Fibroblast of lung (primary cell): ENCODE measurements at regions not wholly inside any gene's neighbourhood (a gene's known extent, or its start where the extent isn't known, plus 50 kb on each side); places are given as distances from the start of the nearest gene placed in this dataset.

Experiments
- DNase-seq, 2 donors: peaks; one replicate each; pipeline versions ENCODE4 v3.0.0 to v3.0.0-alpha.2; 2010; ENCODE audit warnings: low read depth in 2 of 2
- H2AFZ ChIP-seq: 2 replicates; pipeline ENCODE4 v1.5.1; 2012; ENCODE audit warnings: low read length, control low read depth, inconsistent platforms
- H3K27ac ChIP-seq: 2 replicates; pipeline ENCODE4 v1.5.1; 2011; ENCODE audit warnings: low read length, control low read depth; ENCODE audit not compliant: insufficient read depth
- H3K27me3 ChIP-seq: 2 replicates; pipeline ENCODE4 v1.5.1; 2011; ENCODE audit warnings: mild to moderate bottlenecking, low read length; ENCODE audit not compliant: control insufficient read depth, insufficient read depth
- H3K36me3 ChIP-seq: 2 replicates; pipeline ENCODE4 v1.5.1; 2011; ENCODE audit warnings: low read length; ENCODE audit not compliant: control insufficient read depth, insufficient read depth
- H3K4me1 ChIP-seq: 2 replicates; pipeline ENCODE4 v1.5.1; 2011; ENCODE audit warnings: low read length; ENCODE audit not compliant: control insufficient read depth, insufficient read depth; ENCODE audit errors: extremely low read depth
- H3K4me2 ChIP-seq: 2 replicates; pipeline ENCODE4 v1.5.1; 2011; ENCODE audit warnings: low read length, control low read depth; ENCODE audit not compliant: insufficient read depth; ENCODE audit errors: extremely low read depth
- H3K4me3 ChIP-seq, 4 experiments: fragments of 200-600 bp in 1 of 4; sonication (generic) in 1 of 4; replicated peaks in 1 of 4; 2 replicates each; pipeline ENCODE4 v1.5.1; 2011 to 2016; ENCODE audit warnings: low read length in 4 of 4, low read depth in 3 of 4, mild to moderate bottlenecking in 3 of 4, control low read depth in 2 of 4, inconsistent platforms in 1 of 4, mixed read lengths in 1 of 4; ENCODE audit not compliant: insufficient read depth in 1 of 4; ENCODE audit errors: control extremely low read depth in 1 of 4
- H3K79me2 ChIP-seq: 2 replicates; pipeline ENCODE4 v1.5.1; 2012; ENCODE audit warnings: mild to moderate bottlenecking, low read length, inconsistent platforms; ENCODE audit not compliant: control insufficient read depth, insufficient read depth
- H3K9ac ChIP-seq: 2 replicates; pipeline ENCODE4 v1.5.1; 2011; ENCODE audit warnings: mild to moderate bottlenecking, low read length, control low read depth; ENCODE audit not compliant: insufficient read depth
- H3K9me3 ChIP-seq: 2 replicates; pipeline ENCODE4 v1.5.1; 2012; ENCODE audit warnings: low read depth, low read length; ENCODE audit not compliant: control insufficient read depth, insufficient read depth
- H4K20me1 ChIP-seq: 2 replicates; pipeline ENCODE4 v1.5.1; 2011; ENCODE audit warnings: low read length; ENCODE audit not compliant: control insufficient read depth, insufficient read depth; ENCODE audit errors: extremely low read depth
- CTCF ChIP-seq, 2 donors: IDR thresholded peaks in 1 of 2; conservative IDR thresholded peaks in 1 of 2; 1 replicate in 1 of 2; 2 replicates in 1 of 2; pipeline ENCODE4 v1.5.1; 2011 to 2012; ENCODE audit warnings: low read length in 2 of 2, control low read depth in 1 of 2, inconsistent platforms in 1 of 2, low read depth in 1 of 2, mild to moderate bottlenecking in 1 of 2
- EZH2 ChIP-seq: IDR thresholded peaks from 2 replicates; pipeline ENCODE4 v1.5.1; 2012; ENCODE audit warnings: low read length, control low read depth, mild to moderate bottlenecking; ENCODE audit errors: missing control alignments

GRCh38 chr6:45743028-45743615 lies 272.5 kb downstream of the CLIC5 start:
- no peak overlapping the region for H2AFZ ChIP-seq
- no peaks in the 10 kb centered on the region for H3K9me3 ChIP-seq
- no peak overlapping the region for H3K27ac ChIP-seq
- H3K36me3 ChIP-seq, result no peaks in the 10 kb centered on the region
- no peaks in the 10 kb centered on the region for H3K79me2 ChIP-seq
- H3K27me3 ChIP-seq, result no peaks in the 10 kb centered on the region
- no peak for DNase-seq
- no peak overlapping the region for H3K4me3 ChIP-seq
- no peaks in the 10 kb centered on the region for H3K4me1 ChIP-seq
- H4K20me1 ChIP-seq, result no peaks in the 10 kb centered on the region
- no peak overlapping the region for H3K4me2 ChIP-seq
- no peak overlapping the region for H3K9ac ChIP-seq
- TF ChIP-seq EZH2 (no peak), CTCF (conservative IDR thresholded peaks at IDR 0.05 in 1 of 2, IDR thresholded peaks at IDR 0.05 in 1 of 2; ENCODE audit: low read depth in 1 of 2, low read length in 2 of 2) (no peak)

- no peaks in the 10 kb centered on the region for H3K79me2 ChIP-seq
- no peaks in the 10 kb centered on the region for H3K4me1 ChIP-seq
- DNase-seq, result no peak
- no peaks in the 10 kb centered on the region for H3K27me3 ChIP-seq
- H3K27ac ChIP-seq, result no peak overlapping the region
- no peak overlapping the region for H3K4me3 ChIP-seq
- H3K4me2 ChIP-seq, result no peak overlapping the region
- H3K36me3 ChIP-seq, result no peaks in the 10 kb centered on the region
- H2AFZ ChIP-seq, result no peak overlapping the region
- H3K9me3 ChIP-seq, result no peaks in the 10 kb centered on the region
- no peaks in the 10 kb centered on the region for H4K20me1 ChIP-seq
- TF ChIP-seq EZH2 (no peak), CTCF (conservative IDR thresholded peaks at IDR 0.05 in 1 of 2, IDR thresholded peaks at IDR 0.05 in 1 of 2; ENCODE audit: low read depth in 1 of 2, low read length in 2 of 2) (no peak)
- H3K9ac ChIP-seq, result no peak overlapping the region
Observed at GRCh38 chr6:45742591-45742990, 273.1 kb downstream of the CLIC5 start.

- Histone ChIP-seq H3K4me1 (no peaks in the 10 kb centered on the region), H4K20me1 (no peaks in the 10 kb centered on the region), H3K79me2 (no peaks in the 10 kb centered on the region), H3K9me3 (no peaks in the 10 kb centered on the region), H3K9ac (no peak overlapping the region), H3K27me3 (no peaks in the 10 kb centered on the region), H3K36me3 (no peaks in the 10 kb centered on the region), H3K27ac (no peak overlapping the region), H3K4me2 (peak overlapping the region; percentile 42), H2AFZ (peak overlapping the region; percentile 0), H3K4me3 (peak overlapping the region in 1 of 4 experiments; percentile 12)
- TF ChIP-seq EZH2 (no peak), CTCF (conservative IDR thresholded peaks at IDR 0.05 in 1 of 2, IDR thresholded peaks at IDR 0.05 in 1 of 2; ENCODE audit: low read depth in 1 of 2, low read length in 2 of 2) (no peak)
- DNase-seq, result peak; percentile 36 to 89
Observed at GRCh38 chr6:45741437-45742171, 274.1 kb downstream of the CLIC5 start.
